SK-N-MC (cell line): ENCODE measurements at regions not wholly inside any gene's neighbourhood (a gene's known extent, or its start where the extent isn't known, plus 50 kb on each side); places are given as distances from the start of the nearest gene placed in this dataset.

Experiments
- DNase-seq: peaks from one replicate; pipeline ENCODE4 v3.0.0-alpha.2; 2011; ENCODE audit warnings: low read depth, low spot score
- H3K27ac ChIP-seq: fragments of 200-600 bp; sonication (generic); 2 replicates; pipeline ENCODE4 v1.5.1; 2016; ENCODE audit warnings: mixed run types
- H3K36me3 ChIP-seq: fragments of 200-600 bp; sonication (generic); 2 replicates; pipeline ENCODE4 v1.6.1; 2017; ENCODE audit warnings: antibody characterized with exemption, low read length, mixed read lengths; ENCODE audit not compliant: insufficient read depth
- H3K4me3 ChIP-seq: fragments of 200-600 bp; sonication (generic); 2 replicates; pipeline ENCODE4 v1.5.1; 2016
- H3K9ac ChIP-seq: fragments of 200-600 bp; sonication (generic); 2 replicates; pipeline ENCODE4 v1.8.0; 2017; ENCODE audit warnings: mixed run types, mixed read lengths; ENCODE audit not compliant: insufficient read length
- H3K9me3 ChIP-seq: fragments of 200-600 bp; sonication (generic); 2 replicates; pipeline ENCODE4 v1.6.1; 2017; ENCODE audit warnings: low read depth, mild to moderate bottlenecking, antibody characterized with exemption, low read length, moderate library complexity, mixed read lengths
- EZH2 ChIP-seq: fragments of 200-600 bp; sonication (generic); IDR thresholded peaks from one replicate; pipeline ENCODE4 v1.6.1; 2017; ENCODE audit warnings: antibody characterized with exemption
- FOXP2 ChIP-seq: optimal IDR thresholded peaks from 2 replicates; pipeline ENCODE3; 2011; ENCODE audit warnings: mild to moderate bottlenecking, moderate library complexity; ENCODE audit not compliant: insufficient read depth; ENCODE audit errors: extremely low read length, control extremely low read depth
- POLR2AphosphoS5 ChIP-seq: IDR thresholded peaks from 2 replicates; pipeline ENCODE4 v1.6.1; 2012; ENCODE audit warnings: mild to moderate bottlenecking, low read depth, low read length, borderline replicate concordance

DNA sequence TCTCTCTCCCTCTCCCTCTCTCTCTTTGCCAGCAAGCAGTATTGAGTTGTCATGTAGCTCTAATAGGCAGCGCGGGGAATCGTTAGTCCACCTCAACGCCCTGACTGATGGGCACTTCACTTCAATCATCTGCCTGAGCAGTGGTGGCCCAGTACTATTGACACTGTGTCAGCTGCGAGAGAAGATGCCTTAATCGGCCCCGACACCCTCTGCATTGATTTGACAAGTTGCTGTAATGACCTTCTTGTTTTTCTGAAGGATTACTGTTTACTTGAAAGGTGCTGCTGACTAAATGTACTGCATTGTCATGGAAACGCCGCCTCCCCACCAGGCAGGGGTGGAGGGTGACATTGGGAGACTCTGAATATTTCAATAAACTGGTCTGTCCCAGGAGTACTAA, 913.8 kb downstream of the KCNMA1 start:
- TF ChIP-seq EZH2 (no peak), POLR2AphosphoS5 (no peak), FOXP2 (no peak)
- H3K27ac ChIP-seq: no peak overlapping the region
- no peak for DNase-seq
- H3K4me3 ChIP-seq: no peak overlapping the region
- no peaks in the 10 kb centered on the region for H3K36me3 ChIP-seq
- H3K9ac ChIP-seq: no peak overlapping the region
- H3K9me3 ChIP-seq: no peaks in the 10 kb centered on the region

GRCh38 chr10:76721891-76722505, 915.6 kb downstream of the KCNMA1 start:
- Histone ChIP-seq H3K9me3 (no peaks in the 10 kb centered on the region), H3K36me3 (no peaks in the 10 kb centered on the region), H3K9ac (no peak overlapping the region), H3K4me3 (no peak overlapping the region), H3K27ac (no peak overlapping the region)
- no peak for TF ChIP-seq EZH2
- TF ChIP-seq POLR2AphosphoS5: no peak
- TF ChIP-seq FOXP2: no peak
- no peak for DNase-seq

- no peak overlapping the region for H3K27ac ChIP-seq
- no peak overlapping the region for H3K4me3 ChIP-seq
- TF ChIP-seq FOXP2 (no peak), EZH2 (no peak), POLR2AphosphoS5 (no peak)
- H3K9ac ChIP-seq: no peak overlapping the region
- DNase-seq: no peak
- H3K36me3 ChIP-seq: no peaks in the 10 kb centered on the region
- H3K9me3 ChIP-seq: no peaks in the 10 kb centered on the region
These were observed 918.6 kb downstream of the KCNMA1 start for GRCh38 chr10:76719006-76719405.

DNA sequence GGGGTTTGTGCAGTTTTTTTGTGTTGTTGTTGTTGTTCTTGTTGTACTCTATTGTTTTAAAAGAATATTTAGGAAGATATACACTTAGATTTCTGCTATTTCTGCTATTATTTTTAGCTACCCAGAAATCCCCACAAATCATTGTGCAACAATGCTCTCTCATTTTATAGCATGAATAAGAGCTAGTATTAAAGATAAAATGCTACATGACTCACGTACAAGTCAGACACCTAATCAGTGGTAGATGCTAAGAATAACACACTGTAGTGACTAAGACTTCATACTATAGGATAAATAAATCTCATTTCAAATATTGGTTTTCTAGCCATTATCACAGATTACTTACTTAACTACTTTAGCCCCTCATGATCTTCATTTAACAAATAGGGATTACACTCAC, 920.5 kb downstream of the KCNMA1 start:
- no peak overlapping the region for H3K27ac ChIP-seq
- DNase-seq: no peak

GRCh38 chr10:76711222-76711997, 926.2 kb downstream of the KCNMA1 start:
- no peak for TF ChIP-seq POLR2AphosphoS5
- no peak for TF ChIP-seq FOXP2
- no peak for TF ChIP-seq EZH2
- H3K9ac ChIP-seq: no peak overlapping the region
- H3K36me3 ChIP-seq: no peaks in the 10 kb centered on the region
- no peak for DNase-seq
- no peak overlapping the region for H3K27ac ChIP-seq
- H3K9me3 ChIP-seq: no peaks in the 10 kb centered on the region
- H3K4me3 ChIP-seq: no peak overlapping the region

More for the DNA sequence above, 920.5 kb downstream of the KCNMA1 start:
- H3K36me3 ChIP-seq: no peaks in the 10 kb centered on the region
- TF ChIP-seq POLR2AphosphoS5 (no peak), FOXP2 (no peak), EZH2 (no peak)
- no peak overlapping the region for H3K4me3 ChIP-seq
- no peak overlapping the region for H3K9ac ChIP-seq
- no peaks in the 10 kb centered on the region for H3K9me3 ChIP-seq

GRCh38 chr10:76700241-76700640, 937.4 kb downstream of the KCNMA1 start:
- no peak overlapping the region for H3K27ac ChIP-seq
- H3K9me3 ChIP-seq: no peaks in the 10 kb centered on the region
- H3K9ac ChIP-seq: no peak overlapping the region
- H3K36me3 ChIP-seq: no peaks in the 10 kb centered on the region
- H3K4me3 ChIP-seq: no peak overlapping the region
- TF ChIP-seq FOXP2: no peak
- TF ChIP-seq POLR2AphosphoS5: no peak
- no peak for TF ChIP-seq EZH2
- no peak for DNase-seq

GRCh38 chr10:76697923-76698322, 939.7 kb downstream of the KCNMA1 start:
- DNase-seq: no peak
- Histone ChIP-seq H3K4me3 (no peak overlapping the region), H3K9ac (no peak overlapping the region), H3K36me3 (no peaks in the 10 kb centered on the region), H3K9me3 (no peaks in the 10 kb centered on the region), H3K27ac (no peak overlapping the region)
- TF ChIP-seq FOXP2: no peak

DNA sequence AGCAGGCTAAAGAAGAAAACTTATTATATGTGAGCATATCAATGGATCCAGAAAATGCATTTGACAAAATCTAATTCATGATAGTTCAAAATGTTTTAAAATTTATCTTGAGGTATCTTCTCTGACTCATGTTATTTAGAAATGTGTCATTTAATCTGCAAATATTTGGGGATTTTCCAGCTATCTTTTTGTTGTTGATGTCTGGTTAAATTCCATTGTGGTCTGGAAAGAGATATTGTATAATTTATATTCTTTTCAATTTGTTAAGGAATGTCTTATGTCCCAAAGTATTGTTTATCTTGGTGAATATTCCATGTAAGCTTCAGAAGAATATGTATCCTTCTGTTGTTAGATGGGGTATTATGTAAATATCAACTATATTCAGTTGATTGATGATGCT, 942.5 kb downstream of the KCNMA1 start:
- DNase-seq: no peak
- TF ChIP-seq FOXP2 (no peak), EZH2 (no peak), POLR2AphosphoS5 (no peak)
- Histone ChIP-seq H3K36me3 (no peaks in the 10 kb centered on the region), H3K9me3 (no peaks in the 10 kb centered on the region), H3K4me3 (no peak overlapping the region), H3K9ac (no peak overlapping the region), H3K27ac (no peak overlapping the region)

DNA sequence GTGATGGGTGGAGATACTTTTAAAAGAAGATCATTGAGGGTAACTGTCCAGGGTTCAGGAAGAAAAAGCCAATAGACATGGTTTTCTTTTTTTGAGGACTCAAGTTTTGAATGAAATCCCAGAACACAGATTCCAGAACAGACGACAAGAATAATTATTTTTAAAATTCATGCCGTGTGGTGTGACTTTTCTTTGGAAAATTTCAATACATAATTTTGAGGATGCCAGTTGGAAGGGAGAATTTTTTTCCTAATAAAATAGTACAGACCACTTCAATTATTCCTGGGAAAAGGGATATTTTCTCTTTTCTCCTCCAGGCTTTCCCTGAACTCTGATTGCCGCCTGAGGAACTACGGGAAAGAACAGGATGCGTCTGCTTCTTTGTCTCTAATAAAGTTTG, 951.4 kb downstream of the KCNMA1 start:
- H3K27ac ChIP-seq: no peak overlapping the region
- DNase-seq: no peak
- no peak for TF ChIP-seq EZH2
- no peak for TF ChIP-seq FOXP2
- TF ChIP-seq POLR2AphosphoS5: no peak
- H3K9me3 ChIP-seq: no peaks in the 10 kb centered on the region
- no peak overlapping the region for H3K9ac ChIP-seq
- H3K4me3 ChIP-seq: no peak overlapping the region
- H3K36me3 ChIP-seq: no peaks in the 10 kb centered on the region
